ENCODE measurements at regions not wholly inside any gene's neighbourhood (a gene's known extent, or its start where the extent isn't known, plus 50 kb on each side); places are given as distances from the start of the nearest gene placed in this dataset.
"Not testable (repeated sequence)": the region's sequence is repeated elsewhere in the genome, so short reads cannot be mapped to it uniquely, and the experiment has no call there.

GRCh38 chr2:221761260-221761659, 189.2 kb upstream of the EPHA4 start:
- no peak for DNase-seq (ENCODE audit: low read depth)

DNA sequence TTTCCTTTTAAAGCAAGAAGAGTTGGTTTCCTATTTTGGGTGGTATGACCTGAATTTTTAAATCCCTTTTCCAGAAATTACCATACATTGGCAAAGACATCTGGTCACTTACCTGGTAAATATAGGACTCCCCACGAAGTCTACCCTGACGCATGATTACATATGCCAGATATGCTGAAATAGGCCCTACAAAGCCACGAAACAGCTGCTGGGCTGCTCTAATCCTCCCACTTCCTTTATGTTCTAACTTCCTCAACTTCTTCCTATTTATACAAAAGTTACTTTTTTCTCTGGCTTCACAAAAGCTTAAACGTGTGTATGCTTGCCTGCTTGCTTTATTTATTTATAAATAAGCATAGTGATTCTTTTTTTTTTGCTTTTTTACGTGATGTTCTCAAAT, 186.0 kb upstream of the EPHA4 start:
- no peak for DNase-seq (ENCODE audit: low read depth)

DNA sequence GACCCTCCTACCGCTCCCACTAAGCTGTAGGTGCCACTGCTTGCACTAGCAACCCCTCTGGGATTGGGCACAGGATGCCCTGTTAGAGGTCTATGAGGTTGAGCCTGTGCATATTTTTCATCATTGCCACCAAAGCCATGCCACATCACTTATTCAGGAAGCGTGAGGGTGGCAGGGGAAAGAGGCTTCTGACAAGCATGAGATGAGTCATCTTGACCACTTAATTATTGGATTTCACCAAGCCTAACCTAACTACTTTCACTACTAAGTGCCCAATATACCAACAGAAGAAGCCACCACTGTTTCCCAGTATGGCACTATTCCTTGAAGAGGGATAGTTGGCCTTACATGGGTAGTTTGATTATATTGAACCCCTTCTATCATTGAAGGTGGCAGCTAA, 181.3 kb upstream of the EPHA4 start:
- DNase-seq (ENCODE audit: low read depth): no peak

DNA sequence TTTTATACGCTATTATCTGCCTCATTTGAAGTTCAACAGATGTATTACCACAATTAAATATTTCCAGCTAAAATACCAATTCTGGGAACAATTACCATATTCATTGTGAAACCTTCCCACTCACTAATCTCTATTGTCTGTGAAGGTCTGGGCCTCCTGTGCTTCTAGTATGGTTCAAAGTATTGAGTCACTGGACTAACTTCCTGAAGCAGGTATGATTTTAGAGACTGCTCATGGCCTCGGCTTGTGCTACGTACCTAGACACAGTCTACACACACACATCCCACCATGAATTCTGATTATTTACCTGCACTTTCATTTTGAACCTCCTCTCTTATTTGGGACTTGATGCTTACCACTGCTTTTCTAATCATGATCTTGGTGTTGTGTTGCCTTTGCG, 180.7 kb upstream of the EPHA4 start:
- DNase-seq (ENCODE audit: low read depth): no peak

DNA sequence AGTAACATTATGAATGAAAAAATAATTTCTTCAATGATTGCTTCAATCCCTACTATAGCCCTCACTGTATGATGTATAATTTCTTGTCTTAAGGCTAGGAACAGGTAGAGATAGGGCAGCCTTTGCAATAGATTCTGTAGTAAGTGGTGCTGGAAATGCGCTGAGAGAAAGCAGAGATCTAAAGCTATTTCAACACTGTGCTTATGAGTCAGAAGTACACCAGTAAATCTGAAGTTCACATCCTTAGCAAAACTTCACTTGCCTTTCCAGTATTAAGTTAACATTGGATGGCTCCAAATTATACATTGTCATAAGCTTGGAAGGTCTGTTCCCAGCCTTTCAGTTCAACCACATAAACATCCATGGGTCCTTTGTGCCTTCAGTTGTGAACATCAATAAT, 178.2 kb upstream of the EPHA4 start:
- no peak for DNase-seq (ENCODE audit: low read depth)

DNA sequence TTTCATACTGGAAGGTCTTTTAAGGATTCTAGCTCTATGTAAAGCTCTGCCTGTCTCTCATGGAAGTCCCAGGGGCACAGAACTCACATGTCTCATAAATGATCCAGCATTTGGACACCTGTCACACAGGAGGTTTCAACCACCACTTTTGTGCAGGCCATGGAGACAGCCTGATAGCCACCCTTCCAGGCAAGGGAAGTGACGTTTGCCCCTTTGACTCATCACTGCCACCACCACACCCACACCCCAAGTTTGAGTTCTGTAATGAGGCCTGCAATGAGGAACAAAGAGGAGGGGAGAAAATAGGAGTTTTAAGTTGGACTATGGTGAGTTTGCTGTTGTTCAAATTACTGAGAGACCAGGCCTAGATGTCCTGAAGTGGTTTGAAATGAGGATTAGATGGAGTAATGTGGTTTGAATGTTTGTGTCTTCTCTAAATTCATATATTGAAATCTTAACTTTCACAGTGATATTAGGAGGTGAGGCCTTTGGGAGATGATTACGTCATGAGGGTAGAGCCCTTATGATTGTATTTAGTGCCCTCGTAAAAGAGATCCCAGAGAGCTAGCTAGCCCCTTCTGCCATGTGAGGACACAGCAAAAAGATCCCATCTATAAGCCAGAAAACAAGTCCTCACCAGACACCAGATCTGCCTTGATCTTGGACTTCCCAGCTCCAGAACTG, 175.3 kb upstream of the EPHA4 start:
- DNase-seq (ENCODE audit: low read depth): no peak

DNA sequence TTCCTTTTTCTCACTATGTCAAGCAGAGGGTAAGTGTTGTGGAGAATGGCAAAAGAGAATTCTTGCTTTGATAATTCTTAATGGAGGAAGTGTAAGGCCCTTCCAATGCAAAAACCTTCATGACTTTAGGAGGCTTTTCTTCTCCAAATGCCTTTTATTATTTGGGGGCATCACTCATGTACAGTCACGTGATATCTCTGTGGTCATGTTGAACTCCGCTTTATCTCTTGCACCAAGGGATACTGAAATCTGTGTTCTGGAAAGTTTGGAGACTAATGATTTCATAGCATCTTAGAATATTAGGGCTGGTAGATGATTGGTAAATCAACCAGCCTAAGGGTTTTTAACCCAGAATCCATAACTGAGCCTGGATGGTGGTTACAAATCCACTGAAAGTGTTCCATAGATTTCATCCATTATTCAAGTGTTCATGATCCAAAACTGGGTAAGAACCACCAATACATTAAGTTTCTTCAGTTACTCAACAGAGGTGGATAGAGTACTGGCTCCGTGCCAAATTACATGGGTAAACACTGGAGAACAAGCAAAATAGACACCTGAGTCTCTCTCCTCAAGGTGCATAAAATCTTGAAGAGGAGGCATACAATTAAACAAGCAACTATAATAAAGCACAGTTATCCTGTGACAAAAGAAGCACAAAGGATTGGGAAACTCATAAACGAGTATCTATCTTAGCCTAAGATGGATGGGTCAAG, 169.6 kb upstream of the EPHA4 start:
- no peak for DNase-seq (ENCODE audit: low read depth)

DNA sequence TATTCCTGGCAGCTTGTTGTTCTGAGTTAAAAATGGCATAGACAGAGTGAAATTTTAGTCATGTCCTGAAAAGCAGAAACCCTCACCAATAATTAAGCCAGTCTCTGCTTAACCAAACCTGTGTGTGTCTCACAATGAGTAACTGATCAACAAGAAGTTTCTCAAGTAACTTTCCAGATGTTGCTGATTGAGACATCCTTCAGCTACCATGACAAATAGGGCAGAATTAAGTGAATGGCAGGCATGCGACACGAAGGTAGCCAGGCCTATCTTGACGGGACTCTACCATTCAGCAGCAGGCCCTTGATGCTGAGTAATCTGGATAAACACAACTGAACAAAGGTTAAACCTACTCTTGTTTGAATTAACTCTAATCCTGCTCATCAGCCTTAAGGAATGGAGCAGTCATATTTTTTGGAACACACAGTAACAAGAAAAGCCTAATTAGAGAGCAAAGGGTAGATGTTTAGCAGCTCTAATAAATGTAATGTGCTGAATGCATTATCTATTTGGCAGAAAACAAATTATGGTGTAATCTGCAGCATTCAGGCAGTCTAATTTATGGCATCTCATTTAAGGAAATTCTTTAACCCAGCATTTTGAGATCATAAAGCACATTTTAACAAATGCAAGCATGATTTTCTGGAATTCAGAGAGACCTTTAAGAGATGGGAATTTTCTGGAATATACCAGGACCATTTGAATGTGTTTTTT, 159.5 kb upstream of the EPHA4 start:
- DNase-seq (ENCODE audit: low read depth): no peak

DNA sequence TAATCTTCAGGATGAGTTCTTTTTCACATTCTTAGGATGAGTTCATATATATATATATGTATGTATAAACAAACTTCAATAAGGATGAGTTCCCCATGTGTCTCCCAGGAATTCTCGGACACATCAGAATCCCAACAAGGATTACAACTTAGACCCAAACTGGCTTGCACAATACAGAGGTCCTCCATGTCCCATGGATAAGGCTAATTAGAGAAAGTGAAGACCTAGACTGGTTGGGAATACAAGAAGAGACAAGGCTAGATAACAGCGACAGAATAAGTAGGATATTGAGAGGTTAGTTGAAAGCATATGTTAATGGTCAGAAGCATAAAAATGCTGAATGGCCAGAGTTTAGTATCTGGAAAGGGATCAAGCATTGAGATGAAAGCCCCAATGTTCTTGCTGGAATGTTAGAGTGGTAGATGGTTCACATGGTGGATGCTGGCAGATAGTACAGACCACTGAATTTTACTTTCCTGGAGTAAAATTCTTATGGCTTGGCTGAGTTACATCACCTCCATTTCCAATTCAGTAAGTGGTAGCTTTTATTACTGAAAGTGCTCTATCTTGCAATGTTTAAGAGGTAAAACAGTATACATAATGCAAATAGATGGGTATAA, 154.9 kb upstream of the EPHA4 start:
- DNase-seq (ENCODE audit: low read depth): no peak

- DNase-seq (ENCODE audit: low read depth): no peak
Observed at GRCh38 chr2:221724631-221725203, 152.6 kb upstream of the EPHA4 start.

DNA sequence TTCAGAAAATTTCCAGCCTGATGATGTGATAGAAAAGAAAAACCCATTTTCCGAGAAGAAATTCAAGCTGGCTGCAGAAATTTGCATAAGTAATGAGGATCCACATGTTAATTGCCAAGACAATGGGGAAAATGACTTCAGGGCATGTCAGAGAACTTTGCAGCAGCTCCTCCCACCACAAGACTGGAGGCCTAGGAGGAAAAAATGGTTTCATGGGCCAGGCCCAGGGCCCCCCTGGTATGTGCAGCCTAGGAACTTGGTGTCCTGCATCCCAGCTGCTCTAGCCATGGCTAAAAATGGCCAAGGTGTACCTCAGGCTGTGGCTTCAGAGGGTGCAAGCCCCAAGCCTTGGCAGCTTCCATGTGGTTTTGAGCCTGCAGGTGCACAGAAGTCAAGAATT, 152.0 kb upstream of the EPHA4 start:
- not testable (repeated sequence) for DNase-seq (ENCODE audit: low read depth)

DNA sequence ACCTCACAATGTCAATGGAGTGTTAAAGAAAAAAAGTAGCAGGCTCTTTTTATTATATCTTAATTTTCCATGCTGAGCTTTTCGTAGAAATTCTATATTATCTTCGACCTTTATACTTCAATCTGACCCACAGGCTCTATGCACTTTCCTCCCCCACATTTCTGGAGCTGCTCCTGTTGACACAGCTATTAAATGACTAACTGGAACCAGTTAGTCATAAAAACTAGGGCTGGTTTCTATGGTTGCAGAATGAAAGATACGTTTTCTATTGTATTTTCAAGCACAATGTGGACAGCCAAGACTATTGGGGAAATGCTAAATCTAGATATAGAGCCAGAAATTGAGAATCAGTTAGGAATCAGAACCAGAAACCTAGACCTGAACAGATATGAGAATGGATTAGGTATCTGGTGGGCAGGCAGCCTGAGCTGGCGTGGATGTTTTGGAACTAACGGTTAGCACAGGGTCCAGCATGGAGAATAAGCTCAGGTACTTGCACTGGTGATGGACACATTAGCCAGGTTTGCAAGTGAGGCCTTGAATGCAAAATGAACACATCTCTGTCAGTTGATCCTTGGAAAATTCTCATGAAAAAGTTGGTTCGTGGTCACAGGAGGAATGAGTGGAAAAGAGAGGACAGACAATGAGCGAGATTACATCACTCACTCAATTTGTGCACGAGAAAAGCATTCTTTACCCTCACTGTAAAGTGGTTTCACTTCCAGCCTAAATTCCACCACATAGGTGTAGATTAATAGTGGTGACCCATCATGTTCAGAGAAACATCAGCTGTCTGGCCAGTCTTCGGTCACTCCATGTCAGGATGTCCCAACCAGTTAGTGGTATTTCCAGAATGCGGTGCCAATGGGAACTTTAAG, 144.6 kb upstream of the EPHA4 start:
- peak; percentile 8 for DNase-seq (ENCODE audit: low read depth)

DNA sequence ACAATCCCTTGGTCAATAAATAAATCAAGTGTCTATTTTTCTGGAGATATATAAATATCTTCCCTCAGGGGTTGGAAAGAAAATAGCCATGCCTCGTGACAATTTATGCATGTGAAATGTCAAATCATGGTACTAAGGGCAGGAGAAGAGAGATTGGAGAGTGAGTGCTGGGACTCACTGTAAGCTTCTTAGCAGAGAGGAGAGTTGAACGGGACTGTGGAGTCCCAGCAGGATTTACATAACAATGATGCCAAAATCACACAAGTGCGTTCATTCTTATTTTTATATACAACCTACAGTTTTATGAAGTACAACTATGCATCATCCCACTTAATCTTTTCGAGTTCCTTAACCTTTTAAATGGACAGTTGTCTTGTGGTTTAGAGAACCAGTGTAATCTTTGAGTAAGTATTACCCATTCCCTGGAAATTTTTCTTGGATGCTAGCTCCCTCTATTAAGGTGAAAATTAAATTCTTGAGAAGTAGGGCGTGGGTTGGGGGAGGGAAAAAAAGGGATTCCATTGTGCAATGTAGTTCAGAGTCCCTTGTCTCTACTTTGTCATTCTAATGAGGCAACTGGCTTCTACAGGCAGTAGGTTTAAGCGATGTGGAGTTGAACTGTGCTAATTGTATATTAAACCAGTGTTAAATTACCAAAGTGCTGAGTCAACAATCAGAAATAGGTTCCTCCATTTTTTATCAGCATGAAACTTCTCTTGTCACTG, 143.6 kb upstream of the EPHA4 start:
- DNase-seq (ENCODE audit: low read depth): no peak

GRCh38 chr2:221710744-221711143, 138.6 kb upstream of the EPHA4 start:
- no peak for DNase-seq (ENCODE audit: low read depth)

DNA sequence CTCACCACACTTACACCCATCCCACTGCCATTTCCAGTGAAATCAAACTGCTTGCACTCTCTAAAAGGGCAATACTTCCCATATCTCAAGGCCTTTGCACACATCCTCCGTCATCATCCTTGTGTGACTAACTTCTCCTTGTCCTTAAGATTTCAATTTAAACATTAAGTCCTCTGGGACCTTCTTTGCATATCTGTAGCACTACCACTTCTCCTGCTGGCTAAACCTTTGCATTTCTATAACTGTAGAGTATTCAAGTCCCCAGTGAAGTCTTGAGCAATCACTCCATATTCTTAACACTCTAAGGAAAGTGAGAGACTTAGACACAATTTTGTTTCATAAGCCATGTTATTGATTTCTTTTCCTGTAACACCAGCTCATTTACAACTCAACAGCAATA, 136.8 kb upstream of the EPHA4 start:
- no peak for DNase-seq (ENCODE audit: low read depth)

GRCh38 chr2:221705185-221705877, 133.2 kb upstream of the EPHA4 start:
- DNase-seq (ENCODE audit: low read depth): no peak

GRCh38 chr2:221704442-221704841, 132.3 kb upstream of the EPHA4 start:
- DNase-seq (ENCODE audit: low read depth): no peak

GRCh38 chr2:221693365-221693764, 121.3 kb upstream of the EPHA4 start:
- DNase-seq (ENCODE audit: low read depth): no peak

GRCh38 chr2:221691571-221691970, 119.5 kb upstream of the EPHA4 start:
- no peak for DNase-seq (ENCODE audit: low read depth)

DNA sequence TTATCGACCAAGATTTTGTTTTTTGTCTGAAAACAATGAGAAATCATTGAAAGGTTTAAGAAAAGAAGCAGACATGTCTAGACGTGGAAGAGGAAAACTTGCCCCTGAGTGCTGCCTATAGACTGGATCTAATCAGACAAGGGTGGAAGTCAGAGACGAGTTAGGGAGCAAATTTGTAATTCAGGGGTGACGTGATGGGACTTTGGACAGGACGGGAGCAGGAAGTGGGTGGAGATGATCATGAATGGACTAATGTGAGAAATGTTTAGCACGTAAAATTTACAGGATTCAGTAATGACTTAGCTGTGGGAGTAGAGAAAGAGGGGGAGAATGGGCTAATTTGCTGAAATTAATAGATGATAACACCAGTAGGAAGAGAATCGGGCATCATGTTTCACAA, 117.0 kb upstream of the EPHA4 start:
- no peak for DNase-seq (ENCODE audit: low read depth)
